ENCODE measurements at regions not wholly inside any gene's neighbourhood (a gene's known extent, or its start where the extent isn't known, plus 50 kb on each side); places are given as distances from the start of the nearest gene placed in this dataset.

GRCh38 chr21:31505975-31506374 lies 153.5 kb upstream of the SOD1 start:
- Mint-ChIP-seq H3K36me3 (ENCODE audit: insufficient read depth in 1 of 3, low read depth in 3 of 3) (no peaks in the 10 kb centered on the region), H3K4me3 (no peak overlapping the region), H3K27me3 (ENCODE audit: low read depth) (no peaks in the 10 kb centered on the region), H3K27ac (peak overlapping the region in 2 of 3 experiments; percentile 13 to 33; a peak in 3 of 7 replicates), H3K4me1 (peaks cover 47 to 53% of the 10 kb centered on the region in 2 experiments), H3K9me3 (no peaks in the 10 kb centered on the region)
- Histone ChIP-seq H4K91ac (ENCODE audit: insufficient read length, low read depth, low read length) (no peak overlapping the region), H2BK5ac (ENCODE audit: insufficient read length, low read length) (no peak overlapping the region), H3K4ac (ENCODE audit: low read depth, low read length) (no peak overlapping the region), H2AK5ac (ENCODE audit: insufficient read length, low read length) (no peak overlapping the region), H3K14ac (ENCODE audit: insufficient read depth, low read length) (no peak overlapping the region), H2AFZ (ENCODE audit: low read length) (no peak overlapping the region), H3K4me2 (ENCODE audit: insufficient read depth, insufficient read length, low read length) (no peak overlapping the region), H2BK15ac (ENCODE audit: low read depth, low read length) (no peak overlapping the region), H2BK20ac (ENCODE audit: low read depth, low read length, poor library complexity, severe bottlenecking) (no peak overlapping the region), H4K5ac (ENCODE audit: insufficient read length, low read depth, low read length) (no peak overlapping the region), H3K4me1 (ENCODE audit: insufficient read depth, low read length) (peaks cover 7% of the 10 kb centered on the region), H2BK12ac (ENCODE audit: insufficient read length, low read depth, low read length) (no peak overlapping the region), H3K27ac (ENCODE audit: insufficient read length, low read depth, low read length) (no peak overlapping the region), H3K23me2 (ENCODE audit: insufficient read length, low read depth, low read length, poor library complexity, severe bottlenecking) (no peaks in the 10 kb centered on the region), H3K27me3 (ENCODE audit: insufficient read depth, low read length) (no peaks in the 10 kb centered on the region), H3K79me2 (ENCODE audit: insufficient read depth, low read length) (peaks cover 3% of the 10 kb centered on the region; the same call in 1 of the 2 replicates), H3K9ac (ENCODE audit: extremely low read depth, insufficient read length, low read length) (no peak overlapping the region), H3K79me1 (ENCODE audit: insufficient read depth, low read depth, low read length, poor library complexity, severe bottlenecking) (no peaks in the 10 kb centered on the region), H3K56ac (ENCODE audit: insufficient read length, low read depth, low read length) (no peak overlapping the region), H2BK120ac (ENCODE audit: low read depth, low read length, poor library complexity, severe bottlenecking) (no peak overlapping the region), H3K9me3 (ENCODE audit: control insufficient read depth, low read depth, low read length) (no peaks in the 10 kb centered on the region), H4K8ac (replicated peaks; ENCODE audit: insufficient read length, low read depth, low read length) (no peak overlapping the region), H4K20me1 (ENCODE audit: control insufficient read depth, insufficient read depth, insufficient read length) (no peaks in the 10 kb centered on the region), H3K23ac (ENCODE audit: insufficient read length, low read depth, low read length) (no peak overlapping the region), H3T11ph (ENCODE audit: low read length) (no peak overlapping the region), H3K18ac (ENCODE audit: insufficient read length, low read depth, low read length) (no peak overlapping the region)
- WGBS (ENCODE audit: extremely low coverage, insufficient read length, low lambda C conversion rate), result 100% methylated on average over 2 of the region's 7 CpGs
- TF ChIP-seq CTCF (conservative IDR thresholded peaks at IDR 0.05), result no peak
- no peak for DNase-seq
